ENCODE measurements at regions not wholly inside any gene's neighbourhood (a gene's known extent, or its start where the extent isn't known, plus 50 kb on each side); places are given as distances from the start of the nearest gene placed in this dataset.

DNA sequence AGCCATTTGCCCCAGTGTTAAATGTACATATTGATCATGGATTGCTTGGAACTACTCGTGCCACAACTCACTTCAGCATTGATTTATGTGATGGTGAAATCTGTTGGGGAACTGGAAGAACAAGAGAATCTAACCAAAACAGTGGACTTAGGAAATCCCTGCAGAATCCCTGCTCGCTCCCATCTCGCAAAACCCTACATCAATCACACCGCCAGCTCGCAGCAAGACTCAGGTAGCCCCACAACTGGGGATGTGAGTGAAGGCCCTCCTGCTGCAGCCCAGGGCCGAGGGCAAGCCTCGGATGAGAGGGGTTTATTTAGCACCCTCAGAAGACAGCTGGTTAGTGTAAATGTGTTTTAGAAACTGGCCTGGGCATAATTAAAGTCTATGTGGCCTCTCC, 171.6 kb downstream of the ANAPC1 start:
- DNase-seq (ENCODE audit: low spot score), result no peak

DNA sequence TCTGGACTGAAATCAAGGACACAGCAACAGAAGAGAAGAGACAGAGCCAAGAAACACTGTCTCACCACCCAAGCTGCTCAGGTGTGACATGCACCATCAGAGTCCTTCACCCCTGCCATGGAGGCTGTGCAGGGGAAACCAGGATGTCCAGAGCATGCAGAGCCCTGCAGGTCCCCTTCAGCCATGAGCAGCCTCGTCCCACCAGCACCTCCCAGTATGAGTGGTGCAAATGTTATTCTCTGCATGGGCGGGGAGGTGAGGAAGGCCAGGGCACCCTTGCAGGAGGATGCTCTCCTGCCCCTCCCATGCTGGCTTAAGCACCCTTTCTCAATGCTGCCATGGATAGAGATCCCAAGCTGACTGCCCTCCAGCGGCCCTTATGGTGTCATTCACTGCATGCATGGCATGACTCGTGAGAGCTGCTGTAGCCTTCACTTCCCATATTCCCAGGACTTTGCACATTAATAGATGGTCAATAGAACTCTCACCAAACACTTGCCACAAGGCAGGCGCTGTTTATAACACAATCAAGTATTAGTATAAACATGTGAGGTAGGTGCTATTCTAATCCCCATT, 171.0 kb downstream of the ANAPC1 start:
- no peak for DNase-seq (ENCODE audit: low spot score)

DNA sequence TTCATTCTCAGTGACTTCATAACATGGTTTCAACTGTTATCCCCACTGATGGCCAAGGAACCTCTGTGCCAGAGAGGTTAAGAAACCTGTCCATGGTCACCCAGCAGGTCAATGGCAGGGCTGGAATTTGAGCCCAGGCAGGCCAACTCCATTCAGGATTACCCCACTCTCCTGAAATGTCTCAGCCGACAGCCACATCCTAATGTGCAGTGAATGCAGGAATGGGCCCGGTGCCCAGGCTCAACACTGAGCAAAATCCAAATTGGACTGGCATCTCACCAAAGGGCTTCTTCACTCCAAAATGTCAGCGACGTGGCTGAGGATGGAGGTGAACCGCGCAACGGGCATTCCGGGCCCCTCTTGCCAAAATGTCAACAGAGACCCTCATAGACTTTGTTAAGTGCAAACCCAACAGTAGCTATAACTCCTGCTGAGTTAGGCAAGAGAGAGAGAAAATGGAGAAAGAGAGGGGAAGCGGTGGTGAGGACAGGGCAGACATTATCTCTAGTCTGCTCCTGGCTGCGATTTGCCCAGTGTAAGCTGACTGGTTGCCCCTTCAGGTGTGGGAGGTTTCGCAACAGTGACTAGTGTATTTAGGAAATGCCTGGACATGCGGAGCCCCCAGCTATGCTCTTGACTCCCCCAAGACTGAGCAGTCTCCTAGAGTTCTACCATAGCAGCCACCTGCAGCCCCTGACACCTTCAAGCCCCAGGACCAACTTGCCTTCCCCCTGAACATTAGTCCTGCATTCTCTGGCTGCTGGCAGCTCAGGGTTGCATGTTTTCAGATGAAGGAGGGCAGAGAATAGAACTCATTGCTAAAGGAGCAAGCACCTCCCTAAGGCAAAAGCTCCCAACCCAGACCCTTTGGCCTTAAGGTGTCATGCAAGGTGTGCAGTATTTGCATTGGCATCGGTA, 167.7 kb downstream of the ANAPC1 start:
- no peak for DNase-seq (ENCODE audit: low spot score)

DNA sequence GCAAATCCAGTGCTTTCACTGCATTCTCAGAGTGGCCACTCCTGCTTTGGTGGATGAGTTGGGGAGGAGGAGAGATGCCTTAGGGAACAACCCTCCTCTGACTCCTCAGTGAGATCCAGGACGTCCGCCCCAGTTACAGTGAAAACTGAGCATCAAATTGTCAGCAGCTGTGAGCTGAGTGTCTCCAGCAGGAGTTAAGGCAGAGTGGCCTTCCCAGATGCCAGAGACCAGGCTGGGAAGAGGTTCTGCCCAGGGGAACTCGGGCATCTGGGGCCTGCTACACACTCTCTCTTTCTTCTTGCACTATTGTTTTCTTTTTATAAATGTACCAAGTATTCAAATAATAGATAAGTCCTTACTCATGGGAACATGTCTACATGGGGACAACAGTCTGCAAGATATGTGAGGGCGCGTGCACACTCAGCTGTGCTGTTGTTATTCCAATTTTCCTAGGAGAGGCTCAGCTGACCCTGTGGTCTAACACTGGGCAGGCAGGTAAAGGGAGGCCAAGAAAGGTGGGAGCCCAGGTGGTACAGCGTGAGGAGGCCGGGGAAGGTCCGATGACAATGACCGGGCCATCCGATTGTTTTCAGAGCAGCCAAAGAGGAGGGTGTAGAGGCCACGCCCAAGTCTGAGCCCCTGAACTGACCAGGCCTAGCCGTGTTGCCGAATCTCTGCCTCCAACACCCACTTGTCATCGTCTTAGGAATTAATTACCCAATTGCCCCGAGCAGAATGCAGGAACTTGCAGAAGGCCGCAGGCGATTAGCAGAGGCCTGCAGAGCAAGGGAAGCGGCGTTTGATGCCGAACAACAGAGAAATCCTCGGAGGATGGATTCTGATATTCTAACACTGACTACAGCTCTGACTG, 166.9 kb downstream of the ANAPC1 start:
- DNase-seq (ENCODE audit: low spot score), result no peak

All from activated CD4-positive, alpha-beta T cell treated with anti-CD3 and anti-CD28 coated beads, Interleukin-2, Interleukin-4, amounts not matched to agents 100 ng/mL and 50 ng/mL, durations not matched to agents 16 hours and 8 hours (primary cell).